C4-2B (cell line): ENCODE measurements at regions not wholly inside any gene's neighbourhood (a gene's known extent, or its start where the extent isn't known, plus 50 kb on each side); places are given as distances from the start of the nearest gene placed in this dataset.

Experiments
- ZFX ChIP-seq: fragments of 450-650 bp; IDR thresholded peaks from 2 replicates; pipeline ENCODE4 v1.6.1; 2017
- TF ChIP-seq, protein P1 (sequence below): fragments of 450-650 bp; conservative IDR thresholded peaks from 2 replicates; pipeline ENCODE4 v1.5.1; 2017; ENCODE audit warnings: mild to moderate bottlenecking

- TF ChIP-seq, protein P1, sequence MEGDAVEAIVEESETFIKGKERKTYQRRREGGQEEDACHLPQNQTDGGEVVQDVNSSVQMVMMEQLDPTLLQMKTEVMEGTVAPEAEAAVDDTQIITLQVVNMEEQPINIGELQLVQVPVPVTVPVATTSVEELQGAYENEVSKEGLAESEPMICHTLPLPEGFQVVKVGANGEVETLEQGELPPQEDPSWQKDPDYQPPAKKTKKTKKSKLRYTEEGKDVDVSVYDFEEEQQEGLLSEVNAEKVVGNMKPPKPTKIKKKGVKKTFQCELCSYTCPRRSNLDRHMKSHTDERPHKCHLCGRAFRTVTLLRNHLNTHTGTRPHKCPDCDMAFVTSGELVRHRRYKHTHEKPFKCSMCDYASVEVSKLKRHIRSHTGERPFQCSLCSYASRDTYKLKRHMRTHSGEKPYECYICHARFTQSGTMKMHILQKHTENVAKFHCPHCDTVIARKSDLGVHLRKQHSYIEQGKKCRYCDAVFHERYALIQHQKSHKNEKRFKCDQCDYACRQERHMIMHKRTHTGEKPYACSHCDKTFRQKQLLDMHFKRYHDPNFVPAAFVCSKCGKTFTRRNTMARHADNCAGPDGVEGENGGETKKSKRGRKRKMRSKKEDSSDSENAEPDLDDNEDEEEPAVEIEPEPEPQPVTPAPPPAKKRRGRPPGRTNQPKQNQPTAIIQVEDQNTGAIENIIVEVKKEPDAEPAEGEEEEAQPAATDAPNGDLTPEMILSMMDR = no peak
- no peak for TF ChIP-seq ZFX
Measured at GRCh38 chr20:59462249-59462648, 142.1 kb upstream of the PHACTR3 start.
